Left lung (tissue), 4 donors: ENCODE measurements at regions not wholly inside any gene's neighbourhood (a gene's known extent, or its start where the extent isn't known, plus 50 kb on each side); places are given as distances from the start of the nearest gene placed in this dataset.

Source experiments
- ATAC-seq: fragments of 200-7000 bp; cut with Tn5 transposase; one replicate; pipeline ENCODE4 v1.9.1; 2020; ENCODE audit warnings: moderate library complexity
- DNase-seq, 4 donors: peaks; one replicate each; pipeline ENCODE4 v3.0.0-alpha.2; 2013 to 2020
- H3K27ac ChIP-seq, 2 donors: fragments of 200-600 bp; sonication (generic) in 1 of 2; one replicate each; pipeline versions ENCODE4 v1.5.0 to v1.8.0; 2020 to 2021
- H3K27me3 ChIP-seq, 2 donors: fragments of 200-600 bp; sonication (generic) in 1 of 2; one replicate each; pipeline versions ENCODE4 v1.5.0 to v1.8.0; 2020 to 2021
- H3K36me3 ChIP-seq, 2 donors: fragments of 200-600 bp; sonication (generic) in 1 of 2; one replicate each; pipeline versions ENCODE4 v1.5.0 to v1.8.0; 2020 to 2021
- H3K4me1 ChIP-seq, 2 donors: fragments of 200-600 bp; one replicate each; pipeline ENCODE4 v1.8.0; 2021
- H3K4me3 ChIP-seq, 2 donors: fragments of 200-600 bp; sonication (generic) in 1 of 2; one replicate each; pipeline versions ENCODE4 v1.5.0 to v1.8.0; 2020 to 2021; ENCODE audit warnings: mild to moderate bottlenecking in 1 of 2
- H3K9me3 ChIP-seq, 2 donors: fragments of 200-600 bp; sonication (generic) in 1 of 2; one replicate each; pipeline versions ENCODE4 v1.5.0 to v1.8.0; 2020 to 2021
- intact Hi-C, 2 donors: fragments of 100-400 bp; cut with DNase I; formaldehyde crosslinking; loops; one replicate each; pipeline versions ENCODE4 v1.11.2 to v1.14.2; 2022
- TF ChIP-seq, protein P1 (sequence below), 2 donors: fragments of 200-600 bp; sonication (generic) in 1 of 2; IDR thresholded peaks; one replicate each; pipeline versions ENCODE4 v1.5.0 to v1.8.0; 2021; ENCODE audit warnings: antibody characterized with exemption in 2 of 2
- donor health status: DM: no; HTN: yes; CAD: no.
- donor health status: DM: no; HTN: no; CAD: no.

DNA sequence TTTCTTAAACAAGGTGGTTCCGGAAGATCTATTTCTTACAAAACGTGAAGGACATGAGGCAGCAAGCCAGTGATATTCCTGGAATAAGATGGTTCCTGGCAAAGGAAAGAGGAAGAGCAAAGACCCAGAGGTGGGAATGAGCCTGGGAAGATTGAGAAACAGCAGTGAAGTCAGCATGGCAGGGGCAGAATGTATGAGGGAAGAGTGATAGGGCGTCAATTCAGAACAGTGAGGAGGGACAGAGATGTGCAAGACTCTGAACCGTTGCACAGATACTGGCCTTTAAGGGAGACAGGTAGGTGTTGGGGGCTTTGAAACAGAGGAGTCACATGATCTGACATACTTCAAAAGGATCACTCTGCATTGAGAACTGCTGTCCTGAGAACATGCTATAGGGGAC, 338.3 kb downstream of the CBLN4 start:
- intact Hi-C loops: no loop called here
- TF ChIP-seq, protein P1, sequence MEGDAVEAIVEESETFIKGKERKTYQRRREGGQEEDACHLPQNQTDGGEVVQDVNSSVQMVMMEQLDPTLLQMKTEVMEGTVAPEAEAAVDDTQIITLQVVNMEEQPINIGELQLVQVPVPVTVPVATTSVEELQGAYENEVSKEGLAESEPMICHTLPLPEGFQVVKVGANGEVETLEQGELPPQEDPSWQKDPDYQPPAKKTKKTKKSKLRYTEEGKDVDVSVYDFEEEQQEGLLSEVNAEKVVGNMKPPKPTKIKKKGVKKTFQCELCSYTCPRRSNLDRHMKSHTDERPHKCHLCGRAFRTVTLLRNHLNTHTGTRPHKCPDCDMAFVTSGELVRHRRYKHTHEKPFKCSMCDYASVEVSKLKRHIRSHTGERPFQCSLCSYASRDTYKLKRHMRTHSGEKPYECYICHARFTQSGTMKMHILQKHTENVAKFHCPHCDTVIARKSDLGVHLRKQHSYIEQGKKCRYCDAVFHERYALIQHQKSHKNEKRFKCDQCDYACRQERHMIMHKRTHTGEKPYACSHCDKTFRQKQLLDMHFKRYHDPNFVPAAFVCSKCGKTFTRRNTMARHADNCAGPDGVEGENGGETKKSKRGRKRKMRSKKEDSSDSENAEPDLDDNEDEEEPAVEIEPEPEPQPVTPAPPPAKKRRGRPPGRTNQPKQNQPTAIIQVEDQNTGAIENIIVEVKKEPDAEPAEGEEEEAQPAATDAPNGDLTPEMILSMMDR (IDR thresholded peaks at IDR 0.05): no peak
- H3K4me1 ChIP-seq: no peaks in the 10 kb centered on the region
- H3K4me3 ChIP-seq: no peak overlapping the region
- H3K27ac ChIP-seq: no peak overlapping the region
- no peak for DNase-seq
- H3K27me3 ChIP-seq: no peaks in the 10 kb centered on the region
- H3K36me3 ChIP-seq: no peaks in the 10 kb centered on the region
- no peaks in the 10 kb centered on the region for H3K9me3 ChIP-seq
- ATAC-seq: no peak

DNA sequence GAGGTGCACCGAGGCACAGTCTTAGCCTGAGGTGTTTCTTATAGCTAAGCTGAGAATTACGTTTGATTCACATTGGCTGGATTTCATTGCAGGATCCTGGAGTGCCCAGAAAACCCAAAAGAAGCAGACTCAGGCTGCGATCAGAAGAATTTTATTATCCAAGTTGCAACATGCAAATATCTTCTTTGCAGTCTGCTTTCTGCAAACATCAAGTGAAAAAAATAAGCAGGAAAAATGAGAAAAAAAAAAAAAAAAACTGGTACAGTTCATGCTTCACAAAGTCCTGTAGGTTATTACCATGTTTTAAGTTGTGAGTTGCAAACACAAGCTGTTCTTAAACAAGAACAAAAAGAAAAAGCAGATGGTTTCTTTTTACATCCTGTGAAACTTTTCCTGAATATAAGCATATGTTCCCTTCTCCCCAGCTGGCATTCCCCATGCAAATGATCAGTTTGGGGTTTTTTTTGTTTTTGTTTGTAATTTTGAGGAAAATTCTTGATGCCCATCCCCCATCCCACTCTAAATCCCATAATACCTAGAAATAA, 349.0 kb downstream of the CBLN4 start:
- DNase-seq (peak in 2 of 4 donors; percentile 46 to 62), ATAC-seq (no peak)
- TF ChIP-seq, protein P1 (IDR thresholded peaks at IDR 0.05): no peak
- H3K27ac ChIP-seq: no peak overlapping the region
- H3K27me3 ChIP-seq: no peaks in the 10 kb centered on the region
- H3K36me3 ChIP-seq: no peaks in the 10 kb centered on the region
- H3K4me3 ChIP-seq: no peak overlapping the region
- H3K9me3 ChIP-seq: no peaks in the 10 kb centered on the region
- H3K4me1 ChIP-seq: no peaks in the 10 kb centered on the region
- intact Hi-C loops: no loop called here

DNA sequence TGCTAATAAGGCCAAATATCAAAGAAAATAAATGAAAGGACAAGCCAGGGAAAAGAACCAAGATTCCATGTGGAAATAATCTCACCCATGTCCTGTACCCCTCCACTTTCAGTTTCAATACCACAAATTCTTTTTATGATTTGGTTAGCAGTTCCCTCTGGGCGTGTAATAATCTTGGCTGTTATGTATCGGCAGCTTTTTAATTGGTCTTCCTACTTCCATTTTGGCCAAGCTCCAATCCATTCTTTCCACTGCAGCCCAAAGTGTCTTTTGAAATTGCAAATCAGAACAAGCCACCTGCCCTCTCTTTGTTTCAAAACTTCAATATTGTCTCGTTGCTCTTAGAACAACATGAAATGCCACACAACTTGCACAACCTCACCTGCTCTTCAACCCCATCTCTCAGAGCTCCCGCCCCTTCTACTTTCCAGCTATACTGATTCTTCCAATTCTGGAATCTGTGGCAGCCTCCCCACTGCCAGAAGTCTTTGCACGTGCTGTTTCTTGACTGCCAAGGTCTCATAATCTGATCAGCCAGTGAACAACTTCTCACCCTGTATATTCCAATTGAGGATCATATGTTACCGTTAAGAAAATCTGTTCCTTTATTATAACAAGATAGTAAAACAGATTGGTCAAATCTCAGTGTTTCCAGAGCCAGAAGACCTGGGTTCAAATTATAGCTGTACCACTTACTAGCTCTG, 354.5 kb downstream of the CBLN4 start:
- DNase-seq (no peak), ATAC-seq (no peak)
- H3K27ac ChIP-seq: no peak overlapping the region
- intact Hi-C loops: no loop called here
- no peaks in the 10 kb centered on the region for H3K4me1 ChIP-seq
- H3K27me3 ChIP-seq: no peaks in the 10 kb centered on the region
- H3K9me3 ChIP-seq: no peaks in the 10 kb centered on the region
- TF ChIP-seq, protein P1 (IDR thresholded peaks at IDR 0.05): no peak
- no peak overlapping the region for H3K4me3 ChIP-seq
- no peaks in the 10 kb centered on the region for H3K36me3 ChIP-seq

DNA sequence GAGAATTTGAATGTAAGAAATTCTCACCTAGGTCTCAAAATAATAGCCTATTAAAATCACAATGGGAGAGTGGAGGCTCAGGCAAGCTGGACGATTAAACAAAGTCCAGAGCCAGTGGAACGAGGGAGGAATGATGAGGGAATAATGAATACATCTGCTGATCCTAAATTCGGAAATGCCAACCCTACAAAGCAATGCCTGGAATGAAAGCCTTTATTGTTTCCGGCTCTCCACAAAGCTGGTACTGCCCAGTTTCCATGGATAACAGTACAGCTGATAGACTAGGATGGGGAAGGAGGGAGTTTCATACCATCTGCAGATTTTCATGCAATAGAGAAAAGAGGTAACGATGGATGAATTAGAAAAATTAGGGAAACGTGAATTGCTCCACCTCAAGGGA, 356.1 kb downstream of the CBLN4 start:
- no peak for DNase-seq
- Histone ChIP-seq H3K36me3 (no peaks in the 10 kb centered on the region), H3K9me3 (no peaks in the 10 kb centered on the region), H3K27ac (no peak overlapping the region), H3K27me3 (no peaks in the 10 kb centered on the region), H3K4me1 (no peaks in the 10 kb centered on the region), H3K4me3 (no peak overlapping the region)
- no peak for ATAC-seq
- intact Hi-C loops: no loop called here
- TF ChIP-seq, protein P1 (IDR thresholded peaks at IDR 0.05): no peak

DNA sequence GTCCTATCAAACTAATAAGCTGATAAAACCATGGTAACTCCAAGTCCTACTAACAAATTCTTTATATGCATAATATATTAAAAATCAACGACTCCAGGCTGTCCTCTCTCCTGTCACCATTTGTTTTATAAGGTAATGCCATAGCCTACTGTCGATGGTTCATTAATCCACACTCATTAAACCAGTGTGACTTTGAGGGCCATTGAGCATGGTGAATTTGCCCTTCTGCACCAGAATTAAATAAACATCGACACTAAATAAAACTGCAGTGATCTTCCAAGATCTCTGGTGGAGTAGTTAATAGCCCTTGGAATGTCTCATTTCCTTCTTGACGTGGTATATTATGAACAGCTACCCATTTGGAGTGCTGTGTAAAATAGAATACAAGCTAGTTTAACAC, 358.5 kb downstream of the CBLN4 start:
- H3K36me3 ChIP-seq: no peaks in the 10 kb centered on the region
- no peaks in the 10 kb centered on the region for H3K9me3 ChIP-seq
- intact Hi-C loops: no loop called here
- no peak for DNase-seq
- ATAC-seq: no peak
- H3K4me1 ChIP-seq: no peaks in the 10 kb centered on the region
- no peak overlapping the region for H3K4me3 ChIP-seq
- H3K27ac ChIP-seq: no peak overlapping the region
- TF ChIP-seq, protein P1 (IDR thresholded peaks at IDR 0.05): no peak
- no peaks in the 10 kb centered on the region for H3K27me3 ChIP-seq
